ENCODE measurements at regions not wholly inside any gene's neighbourhood (a gene's known extent, or its start where the extent isn't known, plus 50 kb on each side); places are given as distances from the start of the nearest gene placed in this dataset.
A peak's percentile ranks its signal among the peaks of the same experiment; 100 is the strongest.
"Not testable (repeated sequence)": the region's sequence is repeated elsewhere in the genome, so short reads cannot be mapped to it uniquely, and the experiment has no call there.

DNA sequence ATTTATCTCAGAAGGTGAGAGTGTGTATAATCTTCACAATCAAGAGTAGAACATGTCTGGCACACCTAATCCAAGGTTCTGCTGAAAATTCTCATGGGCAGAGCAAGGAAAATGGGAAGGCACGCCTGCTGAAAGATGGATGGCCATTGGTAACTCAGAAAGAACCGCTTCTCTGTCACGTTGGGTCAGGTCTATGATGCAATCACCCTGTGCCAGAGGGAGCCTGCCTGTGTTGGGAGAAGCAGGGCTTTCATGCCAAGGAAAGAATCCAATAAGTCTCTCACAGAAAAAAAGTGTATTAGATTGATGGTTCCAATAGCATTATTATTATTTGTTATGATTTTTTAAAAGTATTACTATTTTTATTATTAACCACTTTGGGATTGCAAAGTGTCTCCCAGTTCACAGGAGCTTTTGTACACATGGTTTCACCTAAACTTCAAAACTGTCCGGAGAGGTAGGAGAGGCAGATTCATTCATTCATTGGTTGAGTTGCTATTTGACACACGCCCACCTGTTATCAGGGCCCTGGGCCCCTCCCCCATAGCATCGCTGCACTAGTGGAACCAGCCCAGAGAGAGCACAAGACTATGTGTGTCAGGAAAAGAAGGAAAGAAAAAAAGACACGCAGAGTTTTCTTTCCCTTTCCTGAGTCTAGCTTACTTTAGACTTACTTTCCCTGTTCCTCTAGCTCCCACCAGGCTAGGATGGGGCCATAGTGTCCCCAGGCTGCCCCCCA is 324.6 kb downstream of the BCL2L11 start:
- intact Hi-C loops (cut with DNase I); H3K4me3 ChIP-seq: not testable (repeated sequence)
- no CpG with 5 or more reads among the region's 7 CpGs for WGBS, 2 donors

GRCh38 chr2:111445941-111446340 is 325.2 kb downstream of the BCL2L11 start:
- H3K27ac ChIP-seq; intact Hi-C loops (cut with DNase I); H3K27me3 ChIP-seq; H3K36me3 ChIP-seq; H3K4me1 ChIP-seq; DNase-seq; H3K9me3 ChIP-seq; H3K4me3 ChIP-seq: not testable (repeated sequence)
- WGBS, 2 donors: no CpG with 5 or more reads among the region's 10 CpGs

More for the DNA sequence above, 324.6 kb downstream of the BCL2L11 start:
- not testable (repeated sequence) for DNase-seq, H3K9me3 ChIP-seq, H3K27ac ChIP-seq, H3K36me3 ChIP-seq, H3K27me3 ChIP-seq, H3K4me1 ChIP-seq

DNA sequence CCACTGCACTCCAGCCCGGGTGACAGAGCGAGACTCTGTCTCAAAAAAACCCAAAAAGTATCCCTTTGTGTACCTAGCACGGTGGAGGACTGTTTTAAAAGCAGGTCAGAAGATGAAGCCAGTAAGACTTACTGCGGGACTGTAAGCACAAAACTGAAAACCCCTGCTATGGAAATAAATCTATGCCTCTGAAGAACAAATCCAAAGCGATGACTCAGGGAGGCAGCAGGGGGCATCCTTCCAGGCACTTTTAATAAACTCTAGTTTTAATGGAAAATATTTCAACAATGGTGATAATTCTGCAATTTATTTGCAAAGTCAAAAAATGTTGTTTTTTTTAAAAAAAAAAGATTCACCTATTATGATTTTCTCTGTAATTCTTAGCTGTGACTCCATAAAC is 326.8 kb downstream of the BCL2L11 start:
- DNase-seq; H3K36me3 ChIP-seq; H3K27ac ChIP-seq; H3K4me1 ChIP-seq; H3K27me3 ChIP-seq; H3K9me3 ChIP-seq; intact Hi-C loops (cut with DNase I); H3K4me3 ChIP-seq: not testable (repeated sequence)
- 89 to 94% methylated on average over 2 of the region's 5 CpGs for WGBS, 2 donors

GRCh38 chr2:111448796-111449195 is 328.1 kb downstream of the BCL2L11 start:
- H3K27ac ChIP-seq; intact Hi-C loops (cut with DNase I); H3K36me3 ChIP-seq; H3K4me1 ChIP-seq; H3K27me3 ChIP-seq; DNase-seq; H3K4me3 ChIP-seq; H3K9me3 ChIP-seq: not testable (repeated sequence)
- no CpG with 5 or more reads among the region's 8 CpGs for whole genome bisulfite sequencing, 2 donors

DNA sequence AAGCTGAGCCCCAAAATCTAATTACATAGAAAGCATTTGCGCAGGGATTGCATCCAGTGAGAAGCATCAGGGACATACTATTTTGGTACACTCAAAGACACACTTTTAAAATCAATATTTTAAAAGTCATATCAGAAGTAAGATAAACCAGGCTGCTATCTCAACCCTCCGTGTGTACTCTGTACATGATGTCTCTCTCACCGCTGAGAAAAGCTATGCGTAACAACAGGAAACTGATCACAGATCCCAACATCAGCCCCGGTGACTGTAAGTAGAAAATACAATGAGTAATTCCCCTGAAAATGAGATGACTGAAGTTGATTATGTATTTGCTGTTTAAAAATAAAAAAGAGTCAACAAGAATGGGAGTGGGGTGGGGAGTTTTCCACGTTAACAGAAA is 329.8 kb downstream of the BCL2L11 start:
- H3K27ac ChIP-seq; H3K4me3 ChIP-seq; intact Hi-C loops (cut with DNase I); DNase-seq; H3K36me3 ChIP-seq; H3K9me3 ChIP-seq; H3K27me3 ChIP-seq; H3K4me1 ChIP-seq: not testable (repeated sequence)
- no CpG with 5 or more reads among the region's 6 CpGs for WGBS, 2 donors

DNA sequence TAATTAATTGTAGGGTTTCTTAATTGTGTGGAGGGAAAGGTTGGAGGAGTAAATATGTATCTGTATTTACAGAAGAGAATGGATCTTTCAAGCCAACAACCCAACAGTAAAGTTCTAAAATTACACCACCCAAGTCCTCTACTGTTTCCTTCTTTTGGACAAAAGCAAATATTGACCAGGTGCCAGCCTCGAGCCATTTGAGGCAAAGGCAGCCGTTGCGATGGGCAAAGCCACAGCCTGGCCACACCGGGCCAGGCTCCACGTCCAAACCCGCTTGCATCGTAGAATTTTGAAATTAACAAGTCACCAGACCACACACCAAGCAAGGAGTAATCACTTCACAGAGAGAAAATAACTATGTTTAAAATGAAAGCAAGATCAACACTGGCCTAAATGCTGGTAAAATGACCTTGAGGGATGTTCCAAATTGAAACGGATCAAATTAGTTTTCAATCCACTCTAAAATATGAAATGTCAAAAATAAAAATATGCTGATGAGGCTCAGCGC is 331.0 kb downstream of the BCL2L11 start:
- Histone ChIP-seq H3K27ac (peak overlapping the region in 1 of 4 donors; percentile 39), H3K4me3 (peak overlapping the region in 1 of 4 donors; percentile 5)
- intact Hi-C loops (cut with DNase I); H3K4me1 ChIP-seq; H3K36me3 ChIP-seq; H3K9me3 ChIP-seq; DNase-seq; H3K27me3 ChIP-seq: not testable (repeated sequence)
- WGBS, 2 donors: no CpG with 5 or more reads among the region's 9 CpGs

DNA sequence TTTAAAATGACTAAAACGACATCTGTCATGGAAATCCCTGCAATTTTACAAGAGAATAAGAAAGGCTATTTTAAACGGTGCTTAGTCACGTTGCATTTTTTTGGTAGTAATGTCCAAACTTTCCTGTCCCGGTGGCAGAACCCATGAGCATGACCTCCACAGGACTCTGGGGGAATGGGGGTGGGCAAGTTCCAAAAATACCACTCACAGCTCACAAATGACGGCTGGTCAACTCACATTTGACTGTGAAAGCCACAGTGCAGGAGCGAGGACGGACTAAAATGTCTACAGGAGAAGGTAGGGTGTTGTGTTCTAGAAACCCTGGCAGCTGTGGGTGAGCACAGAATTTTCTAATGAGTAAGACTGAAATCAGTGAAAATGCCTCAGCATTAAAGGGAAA is 331.5 kb downstream of the BCL2L11 start:
- 83% methylated on average over 2 of the region's 7 CpGs; no CpG with 5 or more reads in 1 of the 2 donors for WGBS, 2 donors
- intact Hi-C loops (cut with DNase I); DNase-seq; H3K4me1 ChIP-seq; H3K9me3 ChIP-seq; H3K27me3 ChIP-seq; H3K36me3 ChIP-seq: not testable (repeated sequence)
- Histone ChIP-seq H3K4me3 (peak overlapping the region in 1 of 4 donors; percentile 5), H3K27ac (peak overlapping the region in 1 of 4 donors; percentile 39)

GRCh38 chr2:111453308-111453707 is 332.6 kb downstream of the BCL2L11 start:
- not testable (repeated sequence) for DNase-seq, H3K27ac ChIP-seq

GRCh38 chr2:111453816-111454215 is 333.1 kb downstream of the BCL2L11 start:
- DNase-seq: not testable (repeated sequence)

More at GRCh38 chr2:111453308-111453707, 332.6 kb downstream of the BCL2L11 start:
- H3K36me3 ChIP-seq; H3K27me3 ChIP-seq; H3K4me3 ChIP-seq; intact Hi-C loops (cut with DNase I); H3K9me3 ChIP-seq; H3K4me1 ChIP-seq: not testable (repeated sequence)
- WGBS, 2 donors: no CpG with 5 or more reads among the region's 2 CpGs

GRCh38 chr2:111454404-111454803 is 333.7 kb downstream of the BCL2L11 start:
- H3K36me3 ChIP-seq; H3K9me3 ChIP-seq; H3K4me1 ChIP-seq; intact Hi-C loops (cut with DNase I); H3K4me3 ChIP-seq; H3K27me3 ChIP-seq; H3K27ac ChIP-seq; DNase-seq: not testable (repeated sequence)
- no CpG with 5 or more reads among the region's 1 CpG for WGBS, 2 donors
- peak in 1 of 6 experiments; percentile 11 for TF ChIP-seq CTCF (IDR thresholded peaks at IDR 0.05)

More at GRCh38 chr2:111453816-111454215, 333.1 kb downstream of the BCL2L11 start:
- H3K4me3 ChIP-seq; H3K27me3 ChIP-seq; H3K27ac ChIP-seq; intact Hi-C loops (cut with DNase I); H3K36me3 ChIP-seq; H3K4me1 ChIP-seq; H3K9me3 ChIP-seq: not testable (repeated sequence)
- no CpG with 5 or more reads among the region's 2 CpGs for WGBS, 2 donors

DNA sequence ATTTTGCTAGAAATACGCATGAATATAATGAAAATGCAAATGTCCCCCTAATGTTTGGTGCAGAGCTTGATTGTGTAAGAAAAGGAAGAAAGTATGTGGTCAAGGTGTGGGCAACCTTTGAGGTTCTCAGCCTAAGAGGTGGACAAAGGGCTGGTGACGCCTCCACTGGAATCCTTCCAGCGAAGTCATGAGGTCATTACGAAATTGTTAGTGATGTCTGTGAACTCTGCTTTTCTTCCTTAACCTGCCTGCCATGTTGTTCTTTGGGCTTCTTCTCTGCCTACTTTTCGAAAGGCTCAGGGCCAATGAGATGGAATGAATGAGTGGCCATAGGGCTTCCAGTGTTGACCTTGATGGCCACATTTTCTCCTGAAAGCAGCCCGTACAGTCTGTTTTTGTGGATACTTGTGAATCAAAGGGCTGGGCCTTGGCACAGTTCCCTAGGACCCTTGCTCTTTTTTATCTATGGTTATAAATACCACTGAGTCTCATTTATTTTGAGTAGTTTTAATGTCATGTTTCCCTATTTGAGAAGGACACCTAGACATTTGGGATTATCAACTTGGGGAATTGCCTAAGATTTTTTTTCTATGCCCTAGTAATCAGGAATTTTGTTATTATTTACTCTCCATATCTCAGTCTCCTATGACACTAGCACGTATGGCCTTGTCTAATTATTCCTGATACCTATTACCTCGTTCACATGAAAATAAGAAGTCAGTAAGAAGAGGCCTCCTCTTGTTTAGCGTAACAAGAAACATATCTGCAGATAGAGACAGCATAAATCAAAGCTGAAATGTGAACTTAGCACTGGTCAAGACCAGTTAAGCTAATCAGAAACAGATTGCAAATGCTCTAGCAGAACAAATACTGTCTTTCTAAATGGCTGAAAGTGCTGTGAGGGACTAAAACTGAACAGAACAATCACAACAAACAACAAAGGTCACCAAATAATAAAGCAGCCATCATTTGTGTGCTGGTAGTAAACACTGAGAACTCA is 334.6 kb downstream of the BCL2L11 start:
- DNase-seq; H3K4me3 ChIP-seq; H3K4me1 ChIP-seq; intact Hi-C loops (cut with DNase I); H3K9me3 ChIP-seq; H3K27ac ChIP-seq; H3K36me3 ChIP-seq; H3K27me3 ChIP-seq: not testable (repeated sequence)
- WGBS, 2 donors: 79 to 83% methylated on average over 4 to 8 of the region's 9 CpGs

DNA sequence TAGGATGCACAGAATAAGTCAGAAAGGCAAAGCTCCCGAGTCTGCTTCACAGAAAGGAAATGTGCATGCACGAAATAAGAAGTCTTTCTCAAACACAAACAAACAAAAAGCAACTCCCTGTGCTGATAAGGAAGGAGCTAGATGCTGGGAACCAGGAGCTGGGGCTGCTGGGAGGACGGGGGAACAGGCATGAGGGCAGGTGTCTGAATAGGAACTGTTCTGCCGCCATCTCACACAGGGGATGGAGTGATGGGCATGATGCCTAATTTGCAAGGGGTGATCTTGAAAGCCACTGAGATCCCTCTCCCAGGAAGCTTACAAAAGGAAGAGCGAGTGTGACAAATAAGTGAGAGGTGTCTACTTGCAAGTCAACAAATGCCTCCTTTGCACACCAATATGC is 336.5 kb downstream of the BCL2L11 start:
- H3K4me1 ChIP-seq; H3K4me3 ChIP-seq; H3K9me3 ChIP-seq; H3K36me3 ChIP-seq; intact Hi-C loops (cut with DNase I); DNase-seq; H3K27ac ChIP-seq; H3K27me3 ChIP-seq: not testable (repeated sequence)
- WGBS, 2 donors: 92% methylated on average over 3 of the region's 5 CpGs; no CpG with 5 or more reads in 1 of the 2 donors

Data from esophagus squamous epithelium (tissue), 5 donors.